OCI-LY3 (cell line): ENCODE measurements at regions not wholly inside any gene's neighbourhood (a gene's known extent, or its start where the extent isn't known, plus 50 kb on each side); places are given as distances from the start of the nearest gene placed in this dataset.

Source experiments
- H2AFZ ChIP-seq: fragments of 200-600, 300-600 bp; shearing (Covaris generic); 2 replicates; pipeline ENCODE4 v1.6.0; 2014; ENCODE audit warnings: antibody characterized with exemption, low read depth, low read length
- H3K27ac ChIP-seq: fragments of 200-600, 300-600 bp; sonication (generic); 2 replicates; pipeline ENCODE4 v1.5.1; 2014; ENCODE audit warnings: mild to moderate bottlenecking, low read length, moderate library complexity, mixed read lengths
- H3K27me3 ChIP-seq: fragments of 200-600, 300-600 bp; sonication (generic); 2 replicates; pipeline ENCODE4 v1.6.1; 2014; ENCODE audit warnings: low read depth, low read length, mixed read lengths
- H3K36me3 ChIP-seq: fragments of 200-600, 300-600 bp; sonication (generic); replicated peaks from 2 replicates; pipeline ENCODE3; 2014; ENCODE audit warnings: low read depth, low read length, mixed read lengths
- H3K4me1 ChIP-seq: fragments of 300-600, 200-600 bp; sonication (generic); 2 replicates; pipeline ENCODE4 v1.6.1; 2014; ENCODE audit warnings: low read length, mixed read lengths
- H3K4me2 ChIP-seq: fragments of 200-600, 300-600 bp; sonication (generic); 2 replicates; pipeline ENCODE4 v1.6.1; 2014; ENCODE audit warnings: low read length, mixed read lengths
- H3K4me3 ChIP-seq: fragments of 300-600, 200-600 bp; sonication (generic); 2 replicates; pipeline ENCODE4 v1.5.1; 2014; ENCODE audit warnings: antibody characterized with exemption, mild to moderate bottlenecking, low read length, moderate library complexity
- H3K79me2 ChIP-seq: fragments of 300-600, 200-600 bp; shearing (Covaris generic); 2 replicates; pipeline ENCODE4 v1.6.1; 2014; ENCODE audit warnings: mild to moderate bottlenecking, low read length, mixed read lengths
- H3K9ac ChIP-seq: fragments of 300-600, 200-600 bp; shearing (Covaris generic); 2 replicates; pipeline ENCODE4 v1.6.0; 2014; ENCODE audit warnings: mild to moderate bottlenecking, low read length, moderate library complexity
- H3K9me3 ChIP-seq: fragments of 200-600, 300-600 bp; shearing (Covaris generic); 2 replicates; pipeline ENCODE4 v1.6.1; 2014; ENCODE audit warnings: low read length, mixed read lengths; ENCODE audit not compliant: insufficient read depth
- H4K20me1 ChIP-seq: fragments of 200-600, 300-600 bp; sonication (generic); 2 replicates; pipeline ENCODE4 v1.6.1; 2016; ENCODE audit warnings: low read length, mixed read lengths; ENCODE audit not compliant: insufficient read depth
- CTCF ChIP-seq: fragments of 200-600, 300-600 bp; sonication (generic); IDR thresholded peaks from 2 replicates; pipeline ENCODE4 v1.5.1; 2014; ENCODE audit warnings: antibody characterized with exemption, low read length, low read depth
- EZH2phosphoT487 ChIP-seq: fragments of 200-600 bp; shearing (Covaris generic); IDR thresholded peaks from 2 replicates; pipeline ENCODE4 v1.6.1; 2018; ENCODE audit warnings: antibody characterized with exemption, mixed run types, low read depth

- H3K9ac ChIP-seq = no peak overlapping the region
- no peak overlapping the region for H3K27ac ChIP-seq
- H4K20me1 ChIP-seq = no peaks in the 10 kb centered on the region
- no peaks in the 10 kb centered on the region for H3K36me3 ChIP-seq
- TF ChIP-seq CTCF (no peak), EZH2phosphoT487 (no peak)
- no peak overlapping the region for H3K4me2 ChIP-seq
- no peak overlapping the region for H3K4me3 ChIP-seq
- no peak overlapping the region for H2AFZ ChIP-seq
- no peaks in the 10 kb centered on the region for H3K9me3 ChIP-seq
- no peaks in the 10 kb centered on the region for H3K79me2 ChIP-seq
- no peaks in the 10 kb centered on the region for H3K27me3 ChIP-seq
- no peaks in the 10 kb centered on the region for H3K4me1 ChIP-seq
These were observed 278.5 kb upstream of the MARCKS start for GRCh38 chr6:113578691-113579090.

GRCh38 chr6:113584767-113585166, 272.4 kb upstream of the MARCKS start:
- no peaks in the 10 kb centered on the region for H4K20me1 ChIP-seq
- no peak overlapping the region for H2AFZ ChIP-seq
- no peaks in the 10 kb centered on the region for H3K4me1 ChIP-seq
- H3K9ac ChIP-seq = no peak overlapping the region
- H3K27ac ChIP-seq = no peak overlapping the region
- no peak overlapping the region for H3K4me2 ChIP-seq
- H3K27me3 ChIP-seq = no peaks in the 10 kb centered on the region
- H3K9me3 ChIP-seq = no peaks in the 10 kb centered on the region
- H3K79me2 ChIP-seq = no peaks in the 10 kb centered on the region
- no peaks in the 10 kb centered on the region for H3K36me3 ChIP-seq
- TF ChIP-seq CTCF (no peak), EZH2phosphoT487 (no peak)
- H3K4me3 ChIP-seq = no peak overlapping the region

GRCh38 chr6:113585246-113585645, 271.9 kb upstream of the MARCKS start:
- TF ChIP-seq EZH2phosphoT487 (no peak), CTCF (no peak)
- Histone ChIP-seq H3K79me2 (no peaks in the 10 kb centered on the region), H3K4me1 (no peaks in the 10 kb centered on the region), H3K9ac (no peak overlapping the region), H3K27me3 (no peaks in the 10 kb centered on the region), H3K4me3 (no peak overlapping the region), H2AFZ (no peak overlapping the region), H4K20me1 (no peaks in the 10 kb centered on the region), H3K9me3 (no peaks in the 10 kb centered on the region), H3K36me3 (no peaks in the 10 kb centered on the region), H3K27ac (no peak overlapping the region), H3K4me2 (no peak overlapping the region)

GRCh38 chr6:113586413-113587077, 270.6 kb upstream of the MARCKS start:
- H3K4me3 ChIP-seq = no peak overlapping the region
- no peaks in the 10 kb centered on the region for H4K20me1 ChIP-seq
- no peak overlapping the region for H2AFZ ChIP-seq
- no peak overlapping the region for H3K4me2 ChIP-seq
- H3K9ac ChIP-seq = no peak overlapping the region
- H3K9me3 ChIP-seq = no peaks in the 10 kb centered on the region
- H3K27ac ChIP-seq = no peak overlapping the region
- TF ChIP-seq CTCF = no peak
- TF ChIP-seq EZH2phosphoT487 = no peak
- no peaks in the 10 kb centered on the region for H3K79me2 ChIP-seq
- peaks cover 3% of the 10 kb centered on the region for H3K4me1 ChIP-seq
- no peaks in the 10 kb centered on the region for H3K36me3 ChIP-seq
- H3K27me3 ChIP-seq = no peaks in the 10 kb centered on the region
